WTC11 (cell line): ENCODE measurements at regions not wholly inside any gene's neighbourhood (a gene's known extent, or its start where the extent isn't known, plus 50 kb on each side); places are given as distances from the start of the nearest gene placed in this dataset.
"Not testable (repeated sequence)": the region's sequence is repeated elsewhere in the genome, so short reads cannot be mapped to it uniquely, and the experiment has no call there.

Source experiments
- ATAC-seq: fragments of 200-7000 bp; cut with Tn5 transposase; 2 replicates; pipeline ENCODE4 v1.10.0; 2021; ENCODE audit warnings: mild to moderate bottlenecking, moderate library complexity
- CTCF ChIA-PET: fragments of 300-600 bp; sonication (Branson Sonifier 250); formaldehyde crosslinking; loops from one replicate; lab custom pipeline; 2021; ENCODE audit warnings: antibody characterized with exemption; lab: Charles Lee
- POLR2A ChIA-PET: fragments of 350-600 bp; sonication (Branson Sonifier 250); formaldehyde crosslinking; loops from one replicate; lab custom pipeline; 2021; ENCODE audit warnings: antibody characterized with exemption; lab: Charles Lee
- DNase-seq: peaks from one replicate; pipeline ENCODE4 v3.0.0; 2021; ENCODE audit warnings: low spot score
- H3K27ac Mint-ChIP-seq: 2 replicates; pipeline ENCODE4 v1.8.0; 2021; ENCODE audit warnings: mixed read lengths
- H3K27me3 Mint-ChIP-seq: 2 replicates; pipeline ENCODE4 v1.8.0; 2021; ENCODE audit warnings: low read depth, mild to moderate bottlenecking, moderate library complexity, mixed read lengths
- H3K36me3 Mint-ChIP-seq: 2 replicates; pipeline ENCODE4 v1.8.0; 2021; ENCODE audit warnings: mixed read lengths
- H3K4me1 Mint-ChIP-seq: 2 replicates; pipeline ENCODE4 v1.8.0; 2022; ENCODE audit warnings: mixed read lengths
- H3K4me3 Mint-ChIP-seq: 2 replicates; pipeline ENCODE4 v1.8.0; 2021; ENCODE audit warnings: mild to moderate bottlenecking, moderate library complexity, mixed read lengths
- H3K9me3 Mint-ChIP-seq: 2 replicates; pipeline ENCODE4 v1.8.0; 2021; ENCODE audit warnings: mixed read lengths
- ATF1 ChIP-seq: sonication (generic); formaldehyde crosslinking; IDR thresholded peaks from 2 replicates; pipeline ENCODE4 v1.8.1; 2023; ENCODE audit warnings: mild to moderate bottlenecking, moderate library complexity, missing genetic modification reagents
- FOXJ3 ChIP-seq: sonication (generic); formaldehyde crosslinking; IDR thresholded peaks from 2 replicates; pipeline ENCODE4 v1.9.0; 2021; ENCODE audit warnings: missing genetic modification reagents, mild to moderate bottlenecking, borderline replicate concordance
- FOXP1 ChIP-seq: sonication (generic); formaldehyde crosslinking; IDR thresholded peaks from 2 replicates; pipeline ENCODE4 v1.8.0; 2022; ENCODE audit warnings: missing genetic modification reagents, mild to moderate bottlenecking, moderate library complexity, borderline replicate concordance
- GRHL2 ChIP-seq: fragments of 250-450 bp; sonication (Bioruptor Pico); IDR thresholded peaks from 2 replicates; pipeline ENCODE4 v1.8.0; 2022; ENCODE audit warnings: mild to moderate bottlenecking, moderate library complexity; ENCODE audit not compliant: insufficient replicate concordance, severe bottlenecking
- JAZF1 ChIP-seq: fragments of 250-450 bp; sonication (Bioruptor Pico); IDR thresholded peaks from 2 replicates; pipeline ENCODE4 v1.9.0; 2021; ENCODE audit warnings: moderate library complexity, mild to moderate bottlenecking, inconsistent platforms
- NFYB ChIP-seq: sonication (generic); formaldehyde crosslinking; conservative IDR thresholded peaks from 2 replicates; pipeline ENCODE4 v1.8.0; 2022; ENCODE audit warnings: low read depth, missing genetic modification reagents
- SMAD3 ChIP-seq: sonication (generic); formaldehyde crosslinking; IDR thresholded peaks from 2 replicates; pipeline ENCODE4 v1.8.0; 2022; ENCODE audit warnings: missing genetic modification reagents, mild to moderate bottlenecking, borderline replicate concordance
- SP1 ChIP-seq: sonication (generic); formaldehyde crosslinking; conservative IDR thresholded peaks from 2 replicates; pipeline ENCODE4 v1.8.1; 2022; ENCODE audit warnings: missing genetic modification reagents
- TCF7 ChIP-seq: sonication (generic); formaldehyde crosslinking; IDR thresholded peaks from 2 replicates; pipeline ENCODE4 v1.8.0; 2022; ENCODE audit warnings: mild to moderate bottlenecking, low read depth, missing genetic modification reagents, moderate library complexity
- TEAD4 ChIP-seq: sonication (generic); formaldehyde crosslinking; IDR thresholded peaks from 2 replicates; pipeline ENCODE4 v1.8.0; 2022; ENCODE audit warnings: mild to moderate bottlenecking, missing genetic modification reagents
- ZBTB21 ChIP-seq: sonication (generic); formaldehyde crosslinking; IDR thresholded peaks from 2 replicates; pipeline ENCODE4 v1.8.1; 2023; ENCODE audit warnings: mild to moderate bottlenecking, missing genetic modification reagents, borderline replicate concordance
- ZNF121 ChIP-seq: sonication (generic); formaldehyde crosslinking; IDR thresholded peaks from 2 replicates; pipeline ENCODE4 v1.8.0; 2023; ENCODE audit warnings: missing genetic modification reagents
- ZNF423 ChIP-seq: fragments of 250-450 bp; sonication (Bioruptor Pico); IDR thresholded peaks from 2 replicates; pipeline ENCODE4 v2.1.2; 2022; ENCODE audit warnings: mild to moderate bottlenecking, moderate library complexity
- TF ChIP-seq, protein P1 (sequence below): sonication (generic); formaldehyde crosslinking; IDR thresholded peaks from 2 replicates; pipeline ENCODE4 v1.8.0; 2023; ENCODE audit warnings: mild to moderate bottlenecking, missing genetic modification reagents
- TF ChIP-seq, protein P2 (sequence below): sonication (generic); formaldehyde crosslinking; IDR thresholded peaks from 2 replicates; pipeline ENCODE4 v1.8.1; 2023; ENCODE audit warnings: mild to moderate bottlenecking, moderate library complexity, missing genetic modification reagents
- TF ChIP-seq, protein P3 (sequence below): sonication (generic); formaldehyde crosslinking; IDR thresholded peaks from 2 replicates; pipeline ENCODE4 v1.8.0; 2022; ENCODE audit warnings: mild to moderate bottlenecking, missing genetic modification reagents
- TF ChIP-seq, protein P4 (sequence below): sonication (generic); formaldehyde crosslinking; IDR thresholded peaks from 2 replicates; pipeline ENCODE4 v1.8.1; 2022; ENCODE audit warnings: low read depth, mild to moderate bottlenecking, moderate library complexity, missing genetic modification reagents, borderline replicate concordance

DNA sequence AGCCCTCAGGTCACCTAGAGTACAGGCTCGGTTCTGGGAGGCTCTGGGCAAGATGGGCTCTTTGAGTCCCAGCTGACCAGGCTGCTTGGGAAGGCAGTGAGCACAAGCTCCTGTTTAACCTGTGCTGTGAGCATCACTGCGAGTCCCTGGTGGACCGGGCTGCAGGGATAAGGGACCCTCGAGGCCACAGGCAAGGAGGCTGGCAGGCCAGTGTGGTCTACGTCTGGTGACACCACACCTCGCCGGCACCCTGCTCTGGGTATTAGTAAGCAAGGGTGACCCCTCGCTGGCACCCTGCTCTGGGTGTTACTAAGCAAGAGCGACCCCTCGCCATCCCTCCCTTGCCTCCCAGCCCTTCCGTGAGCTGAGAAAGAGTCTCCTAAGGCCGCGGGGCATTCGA lies 125.9 kb upstream of the FOXD4L5 start:
- H3K27ac Mint-ChIP-seq, result no peak overlapping the region
- DNase-seq, result no peak
- H3K9me3 Mint-ChIP-seq, result peaks cover 62% of the 10 kb centered on the region
- H3K27me3 Mint-ChIP-seq, result peaks cover 28% of the 10 kb centered on the region
- H3K4me3 Mint-ChIP-seq, result no peak overlapping the region
- ATAC-seq, result no peak
- no peaks in the 10 kb centered on the region for H3K4me1 Mint-ChIP-seq
- H3K36me3 Mint-ChIP-seq, result peaks cover 69% of the 10 kb centered on the region
- ChIA-PET CTCF (no interaction called here), POLR2A (no interaction called here)
- TF ChIP-seq ZBTB21 (CRISPR knock-in tag) (no peak), JAZF1 (no peak), ZNF423 (CRISPR knock-in tag) (no peak), TCF7 (CRISPR knock-in tag) (no peak)

DNA sequence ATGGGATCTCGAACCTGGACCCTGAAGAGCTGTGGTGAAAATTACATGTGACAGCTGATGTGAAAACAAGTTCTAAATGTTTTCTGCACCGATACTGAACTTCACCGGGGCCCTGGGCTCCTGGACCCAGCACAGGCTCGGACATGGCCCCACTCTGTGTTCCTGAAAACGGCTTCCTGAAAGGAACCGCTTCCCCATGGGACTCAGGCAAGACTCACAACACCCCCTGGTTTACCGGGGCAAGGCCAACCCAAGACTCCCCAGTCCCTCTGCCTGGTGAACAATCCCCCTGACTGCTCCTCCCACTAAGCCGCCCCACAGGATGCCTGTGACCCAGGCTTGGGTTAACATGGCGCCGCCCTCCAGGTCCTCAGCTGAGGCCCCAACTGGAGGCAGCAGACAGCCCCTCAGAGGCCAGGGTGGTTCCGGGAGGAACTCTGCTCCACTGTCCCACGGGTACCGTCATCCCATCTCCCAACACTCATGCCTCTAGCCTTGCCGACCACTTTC lies 124.5 kb upstream of the FOXD4L5 start:
- Mint-ChIP-seq H3K36me3 (peaks cover 63% of the 10 kb centered on the region), H3K27me3 (peaks cover 27% of the 10 kb centered on the region), H3K4me3 (no peak overlapping the region), H3K27ac (no peak overlapping the region), H3K9me3 (peaks cover 52% of the 10 kb centered on the region), H3K4me1 (no peaks in the 10 kb centered on the region)
- TF ChIP-seq, protein P1, sequence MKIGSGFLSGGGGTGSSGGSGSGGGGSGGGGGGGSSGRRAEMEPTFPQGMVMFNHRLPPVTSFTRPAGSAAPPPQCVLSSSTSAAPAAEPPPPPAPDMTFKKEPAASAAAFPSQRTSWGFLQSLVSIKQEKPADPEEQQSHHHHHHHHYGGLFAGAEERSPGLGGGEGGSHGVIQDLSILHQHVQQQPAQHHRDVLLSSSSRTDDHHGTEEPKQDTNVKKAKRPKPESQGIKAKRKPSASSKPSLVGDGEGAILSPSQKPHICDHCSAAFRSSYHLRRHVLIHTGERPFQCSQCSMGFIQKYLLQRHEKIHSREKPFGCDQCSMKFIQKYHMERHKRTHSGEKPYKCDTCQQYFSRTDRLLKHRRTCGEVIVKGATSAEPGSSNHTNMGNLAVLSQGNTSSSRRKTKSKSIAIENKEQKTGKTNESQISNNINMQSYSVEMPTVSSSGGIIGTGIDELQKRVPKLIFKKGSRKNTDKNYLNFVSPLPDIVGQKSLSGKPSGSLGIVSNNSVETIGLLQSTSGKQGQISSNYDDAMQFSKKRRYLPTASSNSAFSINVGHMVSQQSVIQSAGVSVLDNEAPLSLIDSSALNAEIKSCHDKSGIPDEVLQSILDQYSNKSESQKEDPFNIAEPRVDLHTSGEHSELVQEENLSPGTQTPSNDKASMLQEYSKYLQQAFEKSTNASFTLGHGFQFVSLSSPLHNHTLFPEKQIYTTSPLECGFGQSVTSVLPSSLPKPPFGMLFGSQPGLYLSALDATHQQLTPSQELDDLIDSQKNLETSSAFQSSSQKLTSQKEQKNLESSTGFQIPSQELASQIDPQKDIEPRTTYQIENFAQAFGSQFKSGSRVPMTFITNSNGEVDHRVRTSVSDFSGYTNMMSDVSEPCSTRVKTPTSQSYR (CRISPR knock-in tag), result no peak
- TF ChIP-seq, protein P2, sequence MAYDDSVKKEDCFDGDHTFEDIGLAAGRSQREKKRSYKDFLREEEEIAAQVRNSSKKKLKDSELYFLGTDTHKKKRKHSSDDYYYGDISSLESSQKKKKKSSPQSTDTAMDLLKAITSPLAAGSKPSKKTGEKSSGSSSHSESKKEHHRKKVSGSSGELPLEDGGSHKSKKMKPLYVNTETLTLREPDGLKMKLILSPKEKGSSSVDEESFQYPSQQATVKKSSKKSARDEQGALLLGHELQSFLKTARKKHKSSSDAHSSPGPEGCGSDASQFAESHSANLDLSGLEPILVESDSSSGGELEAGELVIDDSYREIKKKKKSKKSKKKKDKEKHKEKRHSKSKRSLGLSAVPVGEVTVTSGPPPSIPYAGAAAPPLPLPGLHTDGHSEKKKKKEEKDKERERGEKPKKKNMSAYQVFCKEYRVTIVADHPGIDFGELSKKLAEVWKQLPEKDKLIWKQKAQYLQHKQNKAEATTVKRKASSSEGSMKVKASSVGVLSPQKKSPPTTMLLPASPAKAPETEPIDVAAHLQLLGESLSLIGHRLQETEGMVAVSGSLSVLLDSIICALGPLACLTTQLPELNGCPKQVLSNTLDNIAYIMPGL (CRISPR knock-in tag), result no peak
- no peak for TF ChIP-seq SP1 (CRISPR knock-in tag)
- TF ChIP-seq, protein P3, sequence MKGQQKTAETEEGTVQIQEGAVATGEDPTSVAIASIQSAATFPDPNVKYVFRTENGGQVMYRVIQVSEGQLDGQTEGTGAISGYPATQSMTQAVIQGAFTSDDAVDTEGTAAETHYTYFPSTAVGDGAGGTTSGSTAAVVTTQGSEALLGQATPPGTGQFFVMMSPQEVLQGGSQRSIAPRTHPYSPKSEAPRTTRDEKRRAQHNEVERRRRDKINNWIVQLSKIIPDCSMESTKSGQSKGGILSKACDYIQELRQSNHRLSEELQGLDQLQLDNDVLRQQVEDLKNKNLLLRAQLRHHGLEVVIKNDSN (CRISPR knock-in tag), result no peak
- TF ChIP-seq, protein P4, sequence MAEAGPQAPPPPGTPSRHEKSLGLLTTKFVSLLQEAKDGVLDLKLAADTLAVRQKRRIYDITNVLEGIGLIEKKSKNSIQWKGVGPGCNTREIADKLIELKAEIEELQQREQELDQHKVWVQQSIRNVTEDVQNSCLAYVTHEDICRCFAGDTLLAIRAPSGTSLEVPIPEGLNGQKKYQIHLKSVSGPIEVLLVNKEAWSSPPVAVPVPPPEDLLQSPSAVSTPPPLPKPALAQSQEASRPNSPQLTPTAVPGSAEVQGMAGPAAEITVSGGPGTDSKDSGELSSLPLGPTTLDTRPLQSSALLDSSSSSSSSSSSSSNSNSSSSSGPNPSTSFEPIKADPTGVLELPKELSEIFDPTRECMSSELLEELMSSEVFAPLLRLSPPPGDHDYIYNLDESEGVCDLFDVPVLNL (CRISPR knock-in tag), result no peak
- no peak for TF ChIP-seq NFYB (CRISPR knock-in tag)
- TF ChIP-seq GRHL2 (CRISPR knock-in tag), result no peak
- no peak for TF ChIP-seq ATF1 (CRISPR knock-in tag)
- TF ChIP-seq TEAD4 (CRISPR knock-in tag), result no peak
- no peak for TF ChIP-seq FOXP1 (CRISPR knock-in tag)
- no peak for TF ChIP-seq ZNF121 (CRISPR knock-in tag)
- TF ChIP-seq FOXJ3 (CRISPR knock-in tag), result no peak
- TF ChIP-seq SMAD3 (CRISPR knock-in tag), result no peak
- ChIA-PET POLR2A (no interaction called here), CTCF (no interaction called here)
- ATAC-seq (no peak), DNase-seq (no peak)

DNA sequence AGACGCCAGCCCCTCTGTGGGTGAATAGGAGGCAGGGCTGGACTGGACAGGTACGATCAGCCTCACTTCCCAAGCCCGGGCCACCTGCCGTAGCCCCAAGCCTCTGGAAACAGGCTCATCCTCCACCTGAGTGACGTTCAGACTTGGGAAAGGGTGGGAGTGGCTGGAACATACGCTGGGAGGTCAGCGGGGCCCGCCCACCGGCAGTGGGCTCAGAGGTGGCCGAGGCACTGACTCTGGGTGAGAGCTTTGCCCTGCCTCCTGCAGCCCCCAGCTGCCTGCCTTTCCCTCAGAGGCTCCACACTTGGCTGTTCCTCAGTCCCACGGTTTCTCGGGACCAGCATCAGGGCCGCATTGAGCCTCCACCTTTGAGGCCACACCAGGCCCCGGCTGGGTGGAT lies 123.8 kb upstream of the FOXD4L5 start:
- Mint-ChIP-seq H3K27me3 (peaks cover 24% of the 10 kb centered on the region), H3K9me3 (peaks cover 47% of the 10 kb centered on the region), H3K36me3 (peaks cover 60% of the 10 kb centered on the region)
- H3K4me1 Mint-ChIP-seq, H3K4me3 Mint-ChIP-seq, CTCF ChIA-PET, H3K27ac Mint-ChIP-seq, POLR2A ChIA-PET, ATAC-seq, DNase-seq: not testable (repeated sequence)

DNA sequence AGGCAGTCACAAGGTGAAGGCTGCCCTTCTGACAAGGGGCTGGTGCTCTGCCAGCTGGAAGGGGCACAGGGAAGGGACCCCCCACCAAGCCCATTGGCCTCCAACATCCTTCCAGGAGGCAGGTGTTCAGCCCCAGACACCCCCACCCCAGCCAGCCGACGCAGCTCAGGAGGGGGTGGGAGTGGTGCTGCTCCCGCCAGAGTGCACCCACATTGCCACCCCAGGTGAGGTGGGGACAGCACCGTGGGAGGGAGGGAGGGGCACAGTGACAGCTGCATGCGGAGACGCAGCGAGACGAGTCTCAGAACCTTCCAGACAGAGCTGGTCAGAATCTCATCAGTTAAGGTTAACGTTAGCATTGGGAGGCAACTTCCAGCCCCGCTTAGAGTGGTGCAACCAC lies 121.6 kb upstream of the FOXD4L5 start:
- ATAC-seq, H3K4me3 Mint-ChIP-seq, CTCF ChIA-PET, H3K4me1 Mint-ChIP-seq, H3K27ac Mint-ChIP-seq, DNase-seq, POLR2A ChIA-PET: not testable (repeated sequence)
- peaks cover 43% of the 10 kb centered on the region for H3K9me3 Mint-ChIP-seq
- peaks cover 50% of the 10 kb centered on the region for H3K36me3 Mint-ChIP-seq
- peaks cover 21% of the 10 kb centered on the region for H3K27me3 Mint-ChIP-seq

DNA sequence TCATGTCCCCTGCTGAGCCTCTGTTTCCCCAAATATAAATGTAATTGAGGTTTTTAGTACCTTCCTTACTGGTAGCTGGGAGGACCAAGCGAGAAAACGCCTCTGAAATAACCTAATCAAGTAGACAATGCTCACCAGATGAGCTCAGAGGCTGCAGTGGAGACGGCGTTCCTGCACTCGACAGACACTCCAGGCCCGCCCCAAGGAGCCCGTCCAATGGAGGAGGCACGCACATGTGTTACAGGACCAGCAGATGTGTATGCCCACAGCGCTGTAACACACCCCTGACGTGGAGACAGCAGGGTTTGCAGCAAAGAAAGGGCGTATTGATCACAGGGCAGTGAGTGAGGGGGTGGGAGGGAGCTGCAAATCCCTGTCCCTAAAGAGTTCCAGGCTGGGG lies 120.8 kb upstream of the FOXD4L5 start:
- CTCF ChIA-PET, H3K27ac Mint-ChIP-seq, ATAC-seq, H3K4me3 Mint-ChIP-seq, DNase-seq, H3K4me1 Mint-ChIP-seq, POLR2A ChIA-PET: not testable (repeated sequence)
- H3K36me3 Mint-ChIP-seq, result peaks cover 45% of the 10 kb centered on the region
- H3K27me3 Mint-ChIP-seq, result peaks cover 21% of the 10 kb centered on the region
- peaks cover 38% of the 10 kb centered on the region for H3K9me3 Mint-ChIP-seq
